ENCODE measurements at regions not wholly inside any gene's neighbourhood (a gene's known extent, or its start where the extent isn't known, plus 50 kb on each side); places are given as distances from the start of the nearest gene placed in this dataset.
"Not testable (repeated sequence)": the region's sequence is repeated elsewhere in the genome, so short reads cannot be mapped to it uniquely, and the experiment has no call there.

DNA sequence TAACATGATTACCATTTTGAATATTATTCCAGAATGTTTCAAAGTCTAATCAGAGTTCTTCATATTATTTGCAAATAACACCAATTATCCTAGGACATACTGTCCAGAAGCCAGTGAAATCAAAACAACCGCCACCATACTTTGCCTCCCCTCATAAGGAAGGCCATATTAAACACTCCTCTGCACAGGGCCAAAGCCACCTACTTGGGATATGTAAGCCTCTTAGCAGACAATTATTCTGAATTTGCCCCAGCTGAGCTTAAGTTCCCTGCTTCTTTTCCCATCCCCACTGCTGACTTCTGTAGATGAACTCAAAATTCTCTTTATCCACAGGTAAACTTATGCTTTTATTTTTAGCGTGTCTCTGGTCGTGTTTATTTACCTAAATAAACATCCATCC is 374.0 kb downstream of the KIF2B start:
- DNase-seq = no peak

DNA sequence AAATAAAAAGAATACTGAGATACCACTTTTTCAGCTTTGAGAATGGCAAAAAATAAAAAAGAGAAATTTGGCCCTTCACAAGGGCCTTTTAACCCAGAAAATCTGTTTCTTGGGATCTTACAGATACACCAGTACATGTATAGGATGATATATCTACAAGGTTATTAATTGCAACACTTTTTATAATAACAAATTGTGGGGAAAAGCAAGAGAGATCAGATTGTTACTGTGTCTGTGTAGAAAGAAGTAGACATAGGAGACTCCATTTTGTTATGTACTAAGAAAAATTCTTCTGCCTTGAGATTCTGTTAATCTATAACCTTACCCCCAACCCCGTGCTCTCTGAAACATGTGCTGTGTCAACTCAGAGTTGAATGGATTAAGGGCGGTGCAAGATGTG is 378.7 kb downstream of the KIF2B start:
- DNase-seq = not testable (repeated sequence)

DNA sequence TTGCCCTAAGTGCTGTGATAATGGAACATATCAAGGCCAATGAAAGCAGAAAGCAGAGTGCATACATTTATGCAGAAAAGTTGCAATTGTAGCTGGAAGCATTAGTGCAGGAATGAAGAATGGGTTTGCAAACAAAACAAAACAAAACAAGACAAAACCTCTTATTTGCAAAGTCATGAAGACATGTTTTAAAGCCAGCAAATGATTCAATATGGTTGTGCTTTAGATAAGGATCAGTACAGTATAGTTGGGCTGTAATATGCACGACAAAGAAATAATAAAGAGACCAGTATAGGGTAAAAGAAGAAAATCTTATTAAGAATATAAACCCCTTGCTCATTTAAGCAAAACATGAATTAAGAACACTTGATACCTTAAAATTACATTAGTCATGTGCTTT is 398.1 kb downstream of the KIF2B start:
- no peak for DNase-seq

DNA sequence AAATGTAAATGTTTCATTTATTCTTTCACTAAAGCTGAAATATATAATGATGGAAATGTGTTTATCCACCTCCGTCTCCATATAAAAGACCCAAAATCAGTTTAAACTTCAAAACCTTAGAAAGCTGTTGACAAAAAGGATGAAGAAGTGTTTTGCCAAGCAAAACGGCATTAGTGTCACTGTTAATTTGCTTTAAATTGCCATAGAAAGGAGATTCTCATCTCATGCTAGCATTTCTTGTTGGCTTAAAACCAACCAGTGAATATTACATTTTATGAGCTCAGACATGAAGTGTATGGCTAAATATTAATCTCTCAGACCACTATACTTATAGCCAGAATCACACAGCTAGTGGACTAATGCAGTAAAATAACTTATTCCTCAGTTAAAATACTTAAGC is 398.8 kb downstream of the KIF2B start:
- DNase-seq = no peak

DNA sequence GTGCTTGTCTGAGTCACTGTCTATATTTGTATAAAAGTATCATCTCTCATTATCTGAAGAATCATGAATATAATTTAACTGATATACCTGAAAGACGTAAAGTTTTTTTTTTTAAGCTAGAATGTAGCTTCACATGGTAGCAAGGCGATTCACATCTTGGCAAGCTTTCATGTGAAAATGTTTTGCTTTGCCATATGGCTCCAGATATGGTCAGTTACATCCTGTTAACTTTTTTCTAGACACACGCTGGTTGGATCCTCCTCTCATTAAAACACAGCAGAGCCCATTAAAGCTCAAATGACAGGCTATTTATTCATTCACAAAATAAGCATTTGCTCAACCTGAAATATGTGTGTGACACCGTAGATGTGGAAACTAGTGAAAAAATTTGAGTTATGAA is 412.8 kb downstream of the KIF2B start:
- DNase-seq = no peak

DNA sequence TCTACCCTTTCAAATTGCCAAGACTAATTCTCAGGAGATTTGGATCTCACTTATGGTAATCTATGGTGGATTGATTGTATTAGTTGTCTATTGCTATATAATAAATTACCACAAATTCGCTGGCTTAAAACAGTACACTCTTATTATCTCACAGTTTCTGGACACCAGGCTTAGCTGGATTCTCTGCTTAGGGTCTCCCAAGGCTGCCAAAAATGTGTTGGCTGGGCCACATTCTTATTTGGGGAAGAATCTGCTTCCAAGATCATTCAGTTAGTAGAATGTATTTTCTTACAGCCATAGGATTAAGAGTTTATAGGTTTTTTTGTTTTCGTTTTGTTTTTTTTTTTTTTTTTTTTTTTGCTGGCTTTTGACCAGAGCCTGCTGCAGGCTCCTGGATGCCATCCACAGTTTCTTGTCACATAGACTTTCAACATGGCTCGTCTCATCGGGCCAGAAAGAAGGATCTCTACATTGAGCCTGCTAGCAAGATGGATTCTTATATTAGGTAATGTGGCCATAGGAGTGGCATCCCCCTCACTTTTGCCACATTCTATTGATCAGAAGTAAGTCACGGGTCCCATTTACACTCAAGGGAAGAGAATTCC is 415.3 kb downstream of the KIF2B start:
- DNase-seq = no peak

DNA sequence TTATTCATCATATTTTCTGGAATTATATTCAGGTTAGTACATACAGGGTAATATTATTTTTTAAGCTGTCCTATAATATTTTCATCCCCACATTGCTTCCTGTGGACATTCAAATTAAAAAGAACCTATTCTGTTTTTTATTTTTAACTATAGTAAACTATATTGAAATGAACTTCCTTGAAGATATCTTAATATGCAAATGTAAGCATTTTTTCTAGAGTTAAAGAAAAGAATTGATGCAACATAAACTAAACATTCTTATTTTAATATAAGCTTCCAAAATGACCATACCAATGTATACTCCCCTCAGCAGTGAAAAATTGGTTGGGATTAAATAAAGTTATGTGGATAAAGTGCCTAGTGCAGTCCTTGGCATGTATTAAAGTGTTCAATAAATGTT is 416.6 kb downstream of the KIF2B start:
- DNase-seq = no peak

DNA sequence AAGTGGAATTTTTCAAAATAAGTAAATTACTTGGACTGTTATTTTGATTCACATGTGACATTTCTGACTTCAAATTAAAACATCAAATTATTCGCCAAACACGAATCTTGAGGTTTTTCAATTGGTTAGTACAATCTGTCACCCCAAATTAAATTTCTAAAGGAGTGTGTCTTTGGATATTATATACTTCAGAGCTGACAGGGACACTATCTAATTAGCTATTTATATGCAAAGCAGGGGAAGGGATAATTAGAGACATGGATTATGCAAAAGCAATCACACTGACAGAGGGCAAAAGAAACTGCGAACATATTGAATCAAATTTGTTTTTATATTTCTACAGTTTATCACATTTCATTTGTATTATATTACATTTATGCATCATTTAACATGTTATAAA is 433.0 kb downstream of the KIF2B start:
- no peak for DNase-seq

DNA sequence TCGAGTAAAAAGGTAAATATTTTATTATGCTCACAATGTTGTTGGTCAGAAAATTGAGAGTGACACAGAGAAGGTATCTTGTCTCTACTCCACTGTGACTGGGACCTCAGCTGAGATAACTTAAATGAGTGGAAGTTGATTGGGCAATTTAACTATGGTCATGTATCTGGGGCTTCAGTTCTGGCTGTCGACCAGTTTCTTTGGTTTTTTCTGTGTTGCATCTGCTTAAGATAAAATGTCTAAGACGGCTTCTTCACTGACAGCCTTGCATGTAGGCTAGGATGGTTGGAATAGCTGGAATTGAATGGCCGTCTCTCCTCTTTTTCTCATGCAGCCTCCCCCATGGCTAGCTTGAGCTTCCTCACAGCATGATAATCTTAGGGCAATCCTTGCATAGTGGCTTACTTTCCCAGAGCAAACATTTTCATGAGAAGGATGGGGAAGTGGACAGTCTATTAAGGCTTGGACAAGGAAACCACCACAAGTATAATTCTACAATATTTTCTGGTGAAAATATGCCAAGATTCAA is 433.7 kb downstream of the KIF2B start:
- no peak for DNase-seq

DNA sequence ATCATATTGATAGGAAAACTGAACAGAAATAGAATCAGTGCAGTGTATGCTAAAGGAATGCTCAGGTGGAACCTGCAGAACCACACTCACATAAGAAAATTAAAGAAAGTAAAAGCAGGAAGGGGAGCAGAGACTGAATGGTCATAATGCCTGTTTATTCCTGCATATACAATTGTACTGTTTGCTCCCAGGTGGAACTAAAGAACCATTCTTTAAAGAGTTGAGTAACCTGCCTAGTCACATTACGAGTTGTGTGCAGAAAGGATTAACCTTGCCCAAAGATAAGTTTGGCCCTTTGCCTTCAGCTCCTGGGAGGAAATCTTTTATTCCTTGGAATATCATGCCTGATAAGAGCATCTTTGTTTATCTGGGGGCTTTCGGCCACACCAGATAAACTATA is 434.7 kb downstream of the KIF2B start:
- no peak for DNase-seq

DNA sequence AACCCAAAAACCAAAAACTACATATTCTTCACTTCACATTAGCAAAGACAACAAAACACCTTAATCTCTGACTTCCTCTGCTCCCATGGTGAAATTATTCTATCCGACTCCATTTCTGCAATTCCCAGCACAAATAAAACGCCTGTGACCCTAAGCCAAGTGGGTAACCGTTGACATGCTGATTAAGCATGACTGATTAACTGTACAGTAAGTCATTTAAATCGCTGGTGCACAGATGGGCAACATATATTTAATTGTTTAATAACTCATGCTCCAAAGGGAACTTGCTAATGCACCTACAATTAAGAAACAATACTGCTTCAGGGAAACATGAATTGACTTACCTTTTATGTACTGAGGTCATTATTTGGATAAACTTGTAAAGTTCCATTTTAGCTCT is 436.7 kb downstream of the KIF2B start:
- DNase-seq = no peak

DNA sequence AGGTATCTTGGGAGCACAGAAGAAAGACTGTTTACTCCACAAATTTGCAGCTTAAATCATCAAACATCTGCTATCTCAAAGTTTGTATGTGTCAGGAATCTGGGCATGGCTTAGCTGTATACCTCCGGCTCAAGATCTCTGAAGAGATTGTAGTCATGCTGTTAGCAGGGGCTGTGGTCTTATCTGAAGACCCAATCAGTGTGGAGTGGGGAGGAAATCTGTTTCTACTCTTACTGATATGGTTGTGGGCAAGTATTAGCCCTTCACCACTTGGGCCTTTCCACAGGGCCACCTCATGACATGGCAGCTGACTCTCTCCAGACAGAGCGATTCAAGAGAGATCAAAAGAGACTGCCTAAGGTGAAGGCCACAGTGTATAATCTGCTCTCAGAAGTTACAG is 438.7 kb downstream of the KIF2B start:
- no peak for DNase-seq

DNA sequence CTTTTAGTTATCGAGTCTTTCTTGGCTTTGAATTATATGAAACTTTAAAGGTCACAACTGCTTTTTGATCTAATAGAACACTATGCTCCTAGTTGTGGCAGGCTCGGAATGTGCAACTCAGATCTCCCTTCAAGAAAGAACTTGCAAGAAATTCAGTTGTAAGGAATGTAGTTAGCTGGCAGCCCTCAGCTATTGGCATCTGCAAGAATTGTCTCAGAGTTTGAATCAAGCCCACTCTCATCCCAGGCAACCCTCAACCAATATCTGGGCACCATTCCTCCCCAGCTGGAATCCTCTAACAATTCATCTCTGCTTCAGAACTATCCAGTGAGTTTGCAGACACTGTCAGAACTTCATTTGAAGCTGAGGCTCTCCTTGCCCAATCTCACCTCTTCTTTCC is 447.2 kb downstream of the KIF2B start:
- DNase-seq = no peak

DNA sequence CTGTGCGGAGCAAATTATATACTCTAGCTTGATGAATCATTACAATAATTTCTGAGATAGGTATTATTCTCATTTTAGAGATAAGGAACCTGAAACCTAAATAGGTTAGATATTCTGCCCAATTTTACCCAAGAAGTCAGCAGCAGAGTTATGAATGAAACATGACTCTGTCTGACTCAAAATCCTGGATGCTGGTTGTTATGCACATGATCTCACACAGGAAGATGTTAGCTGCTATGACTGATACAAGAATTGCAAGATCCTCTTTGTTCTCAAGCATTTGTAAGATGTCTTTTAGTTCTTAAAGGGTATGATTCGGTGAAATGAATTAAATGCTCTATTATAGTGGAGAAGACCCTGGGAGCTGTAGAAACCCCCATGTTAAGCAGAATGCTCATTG is 447.8 kb downstream of the KIF2B start:
- DNase-seq = no peak

DNA sequence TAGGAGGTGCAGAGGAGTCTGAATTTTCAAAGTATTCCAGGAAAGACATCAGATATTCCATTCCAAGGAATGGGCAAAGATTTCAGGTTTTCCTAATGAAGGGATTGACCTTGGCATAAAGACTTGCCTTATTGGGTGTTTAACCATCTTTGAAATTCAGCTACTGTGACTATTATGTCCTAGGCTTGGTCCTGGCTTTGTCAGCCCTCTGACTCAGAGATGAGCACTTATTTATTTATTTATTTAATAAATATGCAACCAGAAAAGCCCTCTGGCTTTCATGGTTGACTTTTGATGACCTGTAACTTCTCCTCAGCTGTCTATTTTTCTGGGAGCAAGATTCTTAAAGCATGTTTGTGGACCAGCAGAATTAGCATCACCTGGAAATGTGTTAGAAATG is 455.1 kb downstream of the KIF2B start:
- no peak for DNase-seq

DNA sequence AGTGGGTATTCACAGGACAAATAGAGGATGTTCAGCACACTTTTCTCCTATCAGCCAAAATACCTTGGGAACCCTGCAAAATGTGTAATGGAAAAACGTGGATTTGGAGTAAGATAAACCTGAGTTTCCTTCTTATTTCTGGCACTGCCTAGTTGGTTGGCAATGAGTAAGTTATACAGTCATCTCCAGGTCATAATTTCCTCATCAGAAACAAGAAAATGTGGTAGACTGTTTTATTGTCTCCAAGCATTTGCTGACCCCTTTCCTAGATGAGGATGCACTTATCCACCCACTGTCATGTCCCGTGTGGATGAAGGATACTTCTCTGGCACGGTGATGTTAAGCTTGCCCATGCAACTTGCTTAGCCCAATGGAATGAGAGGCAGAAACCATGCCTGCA is 458.0 kb downstream of the KIF2B start:
- no peak for DNase-seq

DNA sequence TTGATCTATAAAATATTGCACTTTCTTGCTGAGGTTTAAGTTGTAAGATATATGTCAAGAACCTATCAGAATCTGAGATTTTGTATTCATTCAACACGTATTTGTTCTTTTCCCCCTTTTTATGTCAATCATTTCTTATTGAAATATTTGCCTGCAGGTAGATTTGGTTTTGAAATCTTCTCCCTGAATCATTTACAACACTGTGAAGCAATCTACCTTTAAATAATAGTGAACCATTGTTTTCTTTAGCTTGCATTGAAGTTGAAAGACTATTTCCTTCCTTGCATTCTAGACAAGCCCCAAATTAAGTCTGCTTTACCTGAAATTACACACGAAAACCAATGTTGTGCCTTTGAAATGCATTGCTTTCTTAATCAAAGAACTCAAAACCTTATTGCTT is 460.2 kb downstream of the KIF2B start:
- DNase-seq = no peak

DNA sequence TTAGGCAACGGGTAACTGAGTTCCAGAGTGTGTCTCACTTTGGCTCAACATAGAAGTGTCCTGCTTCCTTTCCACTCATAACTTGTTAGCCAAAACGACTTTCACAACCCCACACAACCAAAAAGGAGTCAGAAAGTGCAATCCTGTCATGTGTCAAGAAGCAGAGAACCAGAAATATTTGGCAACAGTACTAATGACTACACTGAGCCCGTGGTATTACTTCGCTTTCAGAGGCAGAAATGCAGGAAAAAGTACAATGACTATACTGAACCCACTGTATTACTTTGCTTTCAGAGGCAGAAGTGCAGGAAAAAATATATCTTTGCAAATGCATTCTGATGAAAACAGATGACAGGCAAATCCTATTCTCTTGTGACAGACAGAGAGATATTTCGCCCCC is 484.6 kb downstream of the KIF2B start:
- DNase-seq = no peak

DNA sequence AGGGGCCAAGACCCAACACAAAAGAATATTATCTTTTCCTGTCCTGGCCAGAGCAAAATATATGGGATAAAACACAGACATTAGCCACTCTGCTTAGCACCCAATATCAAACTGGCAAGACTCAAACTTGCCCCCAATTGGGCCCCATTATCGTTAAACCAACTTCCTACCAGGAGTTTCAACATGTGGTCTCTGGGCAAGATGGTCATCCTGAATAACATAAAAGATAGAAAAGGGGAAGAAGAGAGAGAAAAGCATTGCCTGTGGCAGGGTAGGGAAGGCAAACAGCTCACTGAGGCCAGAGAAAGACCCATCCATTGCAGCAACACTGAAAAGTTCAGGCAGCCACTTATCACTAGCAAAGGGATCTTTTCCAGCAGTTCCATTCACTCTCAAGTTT is 502.1 kb downstream of the KIF2B start:
- no peak for DNase-seq

DNA sequence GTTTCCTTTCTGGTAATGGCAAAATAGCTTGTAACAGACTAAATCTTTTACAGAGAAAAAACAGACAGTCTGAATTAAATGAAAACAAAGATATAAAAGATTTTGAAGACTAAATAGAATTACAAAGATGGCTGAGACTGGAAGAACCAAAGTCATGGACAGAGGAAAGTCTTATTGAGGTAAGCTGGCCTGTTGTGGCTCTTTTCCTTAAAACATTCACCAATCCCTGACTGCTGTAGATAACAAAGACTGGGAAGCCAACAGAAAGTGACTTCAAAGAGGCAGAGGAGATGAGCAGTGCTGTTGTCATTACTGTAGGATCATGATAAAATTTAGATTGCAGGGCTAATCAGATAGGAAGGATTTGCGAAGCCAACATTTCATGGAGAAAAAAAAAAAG is 517.0 kb downstream of the KIF2B start:
- no peak for DNase-seq

DNA sequence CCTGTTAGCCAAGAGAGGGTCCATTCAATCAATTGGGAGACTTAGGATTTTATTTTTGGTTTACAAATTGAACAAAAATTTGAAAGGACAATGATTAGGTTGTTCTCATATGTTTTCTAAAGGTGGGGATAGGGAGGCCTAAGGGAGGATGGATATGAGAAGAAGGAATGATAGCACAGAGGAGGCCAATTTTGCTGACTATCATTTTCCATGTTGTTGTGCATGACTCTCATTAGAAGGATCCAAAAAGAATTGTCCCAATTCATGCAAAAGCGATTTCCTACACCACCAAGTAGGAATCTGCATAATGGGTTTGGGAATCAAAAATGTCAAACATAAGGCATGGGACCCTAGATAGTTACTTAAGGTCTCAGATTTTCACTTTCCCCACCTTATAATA is 524.8 kb downstream of the KIF2B start:
- no peak for DNase-seq

DNA sequence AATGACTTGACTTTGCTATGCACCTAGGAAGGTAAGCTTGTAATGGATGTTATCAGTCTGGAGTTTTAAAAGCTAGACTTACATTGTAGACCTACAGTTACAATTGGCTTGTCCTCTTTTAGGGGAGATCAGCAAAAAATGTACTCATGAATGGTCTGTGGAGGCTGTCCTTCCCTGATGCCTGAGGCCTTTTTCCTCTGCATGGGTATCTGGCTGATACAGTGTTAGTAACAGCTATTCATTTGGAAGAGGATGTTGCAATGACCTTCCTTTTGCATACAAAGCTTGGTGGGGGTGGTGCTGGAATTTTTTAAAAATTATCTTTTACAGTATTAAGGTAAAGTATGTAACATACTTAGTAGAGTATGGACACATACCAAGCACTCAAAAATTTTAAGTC is 525.5 kb downstream of the KIF2B start:
- DNase-seq = no peak

DNA sequence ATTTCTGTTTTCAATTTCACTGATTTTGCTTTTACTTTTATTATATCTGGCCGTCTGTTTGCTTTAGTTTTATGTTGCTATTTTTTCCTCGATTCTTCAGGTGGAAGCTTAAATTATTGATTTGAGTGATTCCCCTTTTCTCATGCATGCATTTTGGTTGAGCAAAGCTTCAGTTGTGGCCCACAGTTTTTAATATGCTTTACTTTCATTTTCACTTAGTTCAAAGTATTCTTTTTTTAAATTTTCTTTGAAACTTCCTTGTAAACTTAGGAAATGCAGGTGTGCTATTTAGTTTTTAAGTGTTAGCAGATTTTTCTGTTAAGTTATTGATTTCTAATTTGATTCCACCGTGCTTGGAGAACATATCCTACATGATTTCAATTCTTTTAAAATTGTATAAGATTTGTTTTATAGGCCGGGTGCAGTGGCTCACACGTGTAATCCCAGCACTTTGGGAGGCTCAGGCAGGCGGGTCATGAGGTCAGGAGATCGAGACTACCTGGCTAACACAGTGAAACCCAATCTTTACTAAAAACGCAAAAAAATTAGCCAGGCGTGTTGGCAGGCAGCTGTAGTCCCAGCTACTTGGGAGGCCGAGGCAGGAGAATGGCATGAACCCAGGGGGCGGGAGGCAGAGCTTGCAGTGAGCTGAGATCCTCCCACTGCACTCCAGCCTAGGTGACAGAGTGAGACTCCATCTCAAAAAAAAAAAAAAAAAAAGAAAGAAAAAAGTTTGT is 531.2 kb downstream of the KIF2B start:
- DNase-seq = peak; percentile 32

DNA sequence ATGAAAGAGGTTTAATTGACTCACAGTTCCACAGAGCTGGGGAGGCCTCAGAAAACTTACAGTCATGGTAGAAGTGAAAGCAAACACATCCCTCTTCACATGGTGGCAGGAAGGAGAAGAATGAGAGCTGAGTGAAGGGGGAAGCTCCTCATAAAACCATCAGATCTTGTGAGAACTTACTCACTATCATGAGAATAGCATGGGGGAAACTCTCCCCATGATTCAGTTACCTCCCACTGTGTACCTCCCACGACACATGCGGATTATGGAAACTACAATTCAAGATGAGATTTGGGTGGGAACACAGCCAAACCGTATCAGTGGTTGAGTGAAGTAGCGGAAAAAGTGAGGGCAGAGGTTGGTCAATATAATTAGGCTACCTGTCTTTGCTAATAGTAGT is 538.3 kb downstream of the KIF2B start:
- DNase-seq = not testable (repeated sequence)

DNA sequence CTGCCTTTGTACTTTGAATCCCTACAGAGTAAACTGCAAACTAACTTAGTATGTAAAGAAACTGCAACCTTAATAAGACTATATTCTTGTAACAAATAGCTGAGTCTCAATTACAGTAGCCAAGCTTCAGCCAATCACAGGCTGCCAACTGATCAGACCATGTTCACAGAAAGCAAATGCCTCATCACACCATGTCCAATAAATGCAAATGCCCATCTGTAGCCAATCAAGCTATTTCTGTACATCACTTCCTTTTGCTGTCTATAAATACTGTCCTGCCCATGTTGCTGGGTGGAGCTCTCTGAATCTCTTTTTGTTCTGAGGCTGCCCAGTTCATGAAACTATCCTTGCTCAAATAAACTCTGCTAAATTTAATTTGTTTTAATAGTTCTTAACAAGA is 531.7 kb upstream of the TOM1L1 start:
- no peak for DNase-seq

Data from OCI-M1 (cell line).